Upper lobe of left lung (tissue), 6 donors: ENCODE measurements at regions not wholly inside any gene's neighbourhood (a gene's known extent, or its start where the extent isn't known, plus 50 kb on each side); places are given as distances from the start of the nearest gene placed in this dataset.

Source experiments
- ATAC-seq, 2 donors: fragments of 200-7000 bp; cut with Tn5 transposase; one replicate each; pipeline ENCODE4 v1.9.1; 2022; ENCODE audit warnings: mild to moderate bottlenecking in 2 of 2, moderate library complexity in 2 of 2; ENCODE audit not compliant: low FRiP score in 2 of 2
- DNase-seq, 2 donors: peaks; one replicate each; pipeline ENCODE4 v3.0.0-alpha.2; 2019 to 2020
- H3K27ac ChIP-seq, 4 donors: fragments of 200-600 bp; sonication (generic); one replicate each; pipeline ENCODE4 v1.5.1; 2016 to 2019
- H3K27me3 ChIP-seq, 4 donors: fragments of 200-600 bp; sonication (generic); one replicate each; pipeline ENCODE4 v1.5.1; 2017 to 2019
- H3K36me3 ChIP-seq, 4 donors: fragments of 200-600 bp; sonication (generic); one replicate each; pipeline ENCODE4 v1.5.1; 2016 to 2019
- H3K4me1 ChIP-seq, 4 donors: fragments of 200-600 bp; sonication (generic); one replicate each; pipeline ENCODE4 v1.5.1; 2018 to 2019
- H3K4me3 ChIP-seq, 4 donors: fragments of 200-600 bp; sonication (generic); one replicate each; pipeline ENCODE4 v1.5.1; 2017 to 2019; ENCODE audit warnings: mild to moderate bottlenecking in 2 of 4, moderate library complexity in 1 of 4
- H3K9me3 ChIP-seq, 4 donors: fragments of 200-600 bp; sonication (generic); one replicate each; pipeline ENCODE4 v1.5.1; 2018 to 2019
- CTCF ChIP-seq, 6 experiments: fragments of 450-650 bp in 4 of 6; fragments of 200-600 bp in 2 of 6; sonication (generic) in 2 of 6; IDR thresholded peaks; one replicate each; pipeline ENCODE4 v1.5.1; 2016 to 2019; ENCODE audit warnings: antibody characterized with exemption in 6 of 6
- EP300 ChIP-seq, 4 donors: sonication (generic); formaldehyde crosslinking; IDR thresholded peaks; one replicate each; pipeline ENCODE4 v1.5.1; 2017; ENCODE audit warnings: antibody characterized with exemption in 4 of 4, control low read depth in 2 of 4
- POLR2A ChIP-seq, 4 donors: fragments of 450-650 bp; IDR thresholded peaks; one replicate each; pipeline ENCODE4 v1.5.1; 2016 to 2017; ENCODE audit warnings: antibody characterized with exemption in 4 of 4, mild to moderate bottlenecking in 2 of 4
- POLR2AphosphoS5 ChIP-seq, 2 donors: sonication (generic); formaldehyde crosslinking; IDR thresholded peaks; one replicate each; pipeline ENCODE4 v1.5.1; 2017; ENCODE audit warnings: antibody characterized with exemption in 2 of 2
- WGBS, 2 donors: methylation state at CpG; one replicate each; pipeline ENCODE4 v1.1.5; 2017 to 2018; 5-methylcytosine and 5-hydroxymethylcytosine counted together
- donor health status: DM: no; HTN: no; CAD: no; lungs with moderate emphysema.
- donor health status: DM: no; HTN: yes; CAD: no; lungs with severe emphysema.

GRCh38 chr1:195960580-195960979 is 647.7 kb downstream of the KCNT2 start:
- Histone ChIP-seq H3K4me1 (no peaks in the 10 kb centered on the region), H3K4me3 (no peak overlapping the region), H3K36me3 (no peaks in the 10 kb centered on the region), H3K27ac (no peak overlapping the region), H3K9me3 (no peaks in the 10 kb centered on the region), H3K27me3 (no peaks in the 10 kb centered on the region)
- WGBS, 2 donors: 56% methylated on average over 2 of the region's 2 CpGs
- ATAC-seq (no peak), DNase-seq (no peak)
- no peak for TF ChIP-seq CTCF (IDR thresholded peaks at IDR 0.05)
- no peak for TF ChIP-seq POLR2A (IDR thresholded peaks at IDR 0.05)
- TF ChIP-seq POLR2AphosphoS5 (IDR thresholded peaks at IDR 0.05): no peak
- TF ChIP-seq EP300 (IDR thresholded peaks at IDR 0.05): no peak

GRCh38 chr1:195958131-195958530 is 650.1 kb downstream of the KCNT2 start:
- no peaks in the 10 kb centered on the region for H3K4me1 ChIP-seq
- DNase-seq (no peak), ATAC-seq (no peak)
- no peak overlapping the region for H3K4me3 ChIP-seq
- TF ChIP-seq CTCF (IDR thresholded peaks at IDR 0.05): no peak
- no peak for TF ChIP-seq EP300 (IDR thresholded peaks at IDR 0.05)
- no peak for TF ChIP-seq POLR2A (IDR thresholded peaks at IDR 0.05)
- TF ChIP-seq POLR2AphosphoS5 (IDR thresholded peaks at IDR 0.05): no peak
- 77 to 83% methylated on average over 4 of the region's 4 CpGs for WGBS, 2 donors
- H3K36me3 ChIP-seq: no peaks in the 10 kb centered on the region
- H3K9me3 ChIP-seq: no peaks in the 10 kb centered on the region
- H3K27me3 ChIP-seq: no peaks in the 10 kb centered on the region
- H3K27ac ChIP-seq: no peak overlapping the region

GRCh38 chr1:195956845-195957244 is 651.4 kb downstream of the KCNT2 start:
- WGBS, 2 donors: 82 to 84% methylated on average over 3 of the region's 3 CpGs
- Histone ChIP-seq H3K4me3 (no peak overlapping the region), H3K27ac (no peak overlapping the region), H3K9me3 (no peaks in the 10 kb centered on the region), H3K27me3 (no peaks in the 10 kb centered on the region), H3K36me3 (no peaks in the 10 kb centered on the region), H3K4me1 (no peaks in the 10 kb centered on the region)
- DNase-seq (no peak), ATAC-seq (no peak)
- no peak for TF ChIP-seq POLR2A (IDR thresholded peaks at IDR 0.05)
- TF ChIP-seq EP300 (IDR thresholded peaks at IDR 0.05): no peak
- no peak for TF ChIP-seq CTCF (IDR thresholded peaks at IDR 0.05)
- no peak for TF ChIP-seq POLR2AphosphoS5 (IDR thresholded peaks at IDR 0.05)

- H3K9me3 ChIP-seq: no peaks in the 10 kb centered on the region
- WGBS, 2 donors: 66 to 70% methylated on average over 6 of the region's 6 CpGs
- H3K36me3 ChIP-seq: no peaks in the 10 kb centered on the region
- DNase-seq (no peak), ATAC-seq (no peak)
- no peaks in the 10 kb centered on the region for H3K4me1 ChIP-seq
- TF ChIP-seq POLR2AphosphoS5 (IDR thresholded peaks at IDR 0.05): no peak
- no peak for TF ChIP-seq CTCF (IDR thresholded peaks at IDR 0.05)
- TF ChIP-seq EP300 (IDR thresholded peaks at IDR 0.05): no peak
- TF ChIP-seq POLR2A (IDR thresholded peaks at IDR 0.05): no peak
- H3K4me3 ChIP-seq: no peak overlapping the region
- no peak overlapping the region for H3K27ac ChIP-seq
- no peaks in the 10 kb centered on the region for H3K27me3 ChIP-seq
These were observed 653.4 kb downstream of the KCNT2 start for GRCh38 chr1:195954848-195955247.

GRCh38 chr1:195951313-195951712 is 656.9 kb downstream of the KCNT2 start:
- ATAC-seq: no peak
- no peaks in the 10 kb centered on the region for H3K36me3 ChIP-seq

More at GRCh38 chr1:195951313-195951712, 656.9 kb downstream of the KCNT2 start:
- H3K27ac ChIP-seq: no peak overlapping the region
- TF ChIP-seq POLR2AphosphoS5 (IDR thresholded peaks at IDR 0.05) (no peak), CTCF (IDR thresholded peaks at IDR 0.05) (no peak), POLR2A (IDR thresholded peaks at IDR 0.05) (no peak), EP300 (IDR thresholded peaks at IDR 0.05) (no peak)
- WGBS, 2 donors: 63 to 75% methylated on average over 2 of the region's 2 CpGs
- H3K9me3 ChIP-seq: no peaks in the 10 kb centered on the region
- no peaks in the 10 kb centered on the region for H3K4me1 ChIP-seq
- no peak for DNase-seq
- no peaks in the 10 kb centered on the region for H3K27me3 ChIP-seq
- H3K4me3 ChIP-seq: no peak overlapping the region
